HG02884 (cell line): ENCODE measurements at regions not wholly inside any gene's neighbourhood (a gene's known extent, or its start where the extent isn't known, plus 50 kb on each side); places are given as distances from the start of the nearest gene placed in this dataset.
A peak's percentile ranks its signal among the peaks of the same experiment; 100 is the strongest.

Experiments used
- ATAC-seq: cut with Tn5 transposase; IDR thresholded peaks from one replicate; pipeline ENCODE4 v1.9.1; 2021; ENCODE audit warnings: mild to moderate bottlenecking, moderate library complexity; ENCODE audit not compliant: unreplicated experiment

DNA sequence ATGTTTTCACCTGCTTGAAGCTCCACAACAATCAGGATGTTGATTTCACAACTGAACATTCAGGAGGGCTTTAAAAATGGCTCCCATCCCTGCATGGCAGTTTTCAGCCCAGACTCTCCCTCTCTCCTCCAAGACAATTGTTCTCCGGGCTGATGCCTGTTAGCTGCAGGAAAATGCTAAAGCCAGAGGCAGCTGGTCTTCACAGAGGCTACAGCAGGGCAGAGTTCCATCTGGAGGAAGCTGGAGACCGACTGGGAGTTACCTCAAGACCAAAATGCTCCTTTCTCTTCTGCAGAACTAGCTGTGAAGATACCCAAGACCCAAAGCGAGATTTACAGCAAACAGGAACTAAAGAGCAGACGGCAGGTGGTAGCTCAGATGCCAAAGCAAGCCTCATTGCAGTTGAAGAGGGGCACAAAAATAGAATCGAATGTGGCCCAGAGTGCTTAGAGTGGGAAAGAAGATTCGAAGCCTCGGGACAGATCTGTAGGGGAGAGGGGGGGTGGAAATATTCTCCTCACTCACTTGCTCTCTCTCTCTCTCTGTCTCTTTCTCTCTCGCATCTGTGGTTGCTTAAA, 423.6 kb downstream of the ZNF521 start:
- no peak for ATAC-seq

DNA sequence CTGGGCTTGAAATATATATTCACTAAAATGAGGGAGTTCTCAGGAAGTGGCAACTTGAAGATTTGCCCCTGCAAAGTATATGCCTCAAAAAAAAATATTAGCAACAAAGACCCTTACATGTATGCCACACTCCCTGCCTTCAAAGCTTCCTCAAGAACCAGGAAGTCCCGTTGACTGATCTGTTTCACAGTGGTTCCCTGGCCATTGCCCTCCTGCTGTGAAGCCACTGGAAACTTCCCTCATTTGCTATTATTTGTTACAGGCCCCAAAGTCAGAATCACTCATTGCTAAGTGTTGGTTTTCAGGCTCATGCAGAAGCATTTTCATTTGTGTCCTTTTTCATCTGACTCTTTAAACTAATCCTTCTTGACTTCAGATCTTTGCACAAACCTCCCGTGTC, 421.5 kb downstream of the ZNF521 start:
- no peak for ATAC-seq

DNA sequence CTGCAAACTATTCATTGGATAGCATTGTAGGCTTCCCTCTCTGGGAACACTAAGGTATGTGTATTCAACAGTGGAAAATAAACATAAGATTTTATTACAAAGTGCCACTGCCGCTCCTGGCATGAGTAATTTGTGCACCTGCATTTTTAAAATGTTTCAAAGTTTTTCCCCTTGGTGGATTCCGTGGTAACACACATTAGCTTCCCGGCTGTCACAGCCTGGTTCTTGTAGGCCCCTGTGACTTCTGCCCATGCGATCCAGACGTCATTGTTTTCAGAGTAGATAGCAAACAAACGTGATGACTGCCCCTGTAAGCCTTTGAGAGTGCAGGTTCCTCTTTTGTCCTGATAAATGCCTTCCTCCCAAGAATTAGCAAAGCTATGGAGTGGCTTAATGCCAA, 421.0 kb downstream of the ZNF521 start:
- no peak for ATAC-seq

DNA sequence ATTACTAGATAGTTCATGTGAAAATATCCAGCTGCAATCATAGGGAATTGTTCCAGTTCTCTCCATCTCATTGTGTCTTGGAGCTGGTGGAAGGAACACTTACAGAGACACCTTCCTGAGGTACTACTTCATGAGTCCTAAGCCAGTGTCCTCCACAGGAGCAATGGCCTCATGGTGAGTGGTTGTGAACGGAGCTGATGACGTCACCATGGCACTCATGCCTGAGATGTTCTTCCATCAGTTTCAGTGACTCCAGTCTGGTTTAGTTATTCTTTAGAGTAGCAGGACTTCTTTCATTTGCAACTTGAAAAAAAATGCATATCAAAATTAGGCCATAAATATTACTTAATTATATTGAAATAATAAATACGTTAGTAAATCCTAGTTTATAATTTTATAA, 418.6 kb downstream of the ZNF521 start:
- no peak for ATAC-seq

DNA sequence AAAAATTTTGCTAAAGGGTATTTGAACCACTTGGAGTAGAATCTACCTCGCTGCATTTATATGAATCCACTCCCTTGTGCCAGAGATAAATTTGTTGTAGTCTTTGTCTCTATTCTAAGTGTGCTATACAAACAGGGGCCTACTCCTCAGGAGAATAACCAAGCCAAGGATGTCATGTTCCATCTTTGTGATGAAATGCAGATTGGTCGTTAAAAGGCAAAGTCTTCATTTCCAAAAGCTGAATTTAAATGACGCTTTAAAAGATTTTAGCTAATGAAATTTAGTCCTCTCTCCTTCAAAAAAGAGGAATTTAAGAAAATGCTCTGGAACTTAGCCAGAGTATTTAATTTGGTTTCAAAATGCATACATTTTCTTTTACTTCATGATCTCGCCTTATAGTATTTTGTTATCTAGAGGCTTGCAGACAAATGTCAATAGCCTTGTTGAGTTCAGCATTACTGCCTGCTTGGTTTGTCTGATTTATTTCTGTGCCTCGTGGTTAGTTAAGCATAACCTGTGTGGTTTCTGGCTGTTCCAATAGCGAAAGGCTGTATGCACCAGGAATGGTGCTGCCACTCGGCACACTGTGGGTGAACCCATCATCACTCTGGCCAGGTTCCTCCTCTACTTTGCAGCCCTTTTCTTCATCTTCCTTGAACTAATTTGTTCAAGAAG, 417.6 kb downstream of the ZNF521 start:
- no peak for ATAC-seq

DNA sequence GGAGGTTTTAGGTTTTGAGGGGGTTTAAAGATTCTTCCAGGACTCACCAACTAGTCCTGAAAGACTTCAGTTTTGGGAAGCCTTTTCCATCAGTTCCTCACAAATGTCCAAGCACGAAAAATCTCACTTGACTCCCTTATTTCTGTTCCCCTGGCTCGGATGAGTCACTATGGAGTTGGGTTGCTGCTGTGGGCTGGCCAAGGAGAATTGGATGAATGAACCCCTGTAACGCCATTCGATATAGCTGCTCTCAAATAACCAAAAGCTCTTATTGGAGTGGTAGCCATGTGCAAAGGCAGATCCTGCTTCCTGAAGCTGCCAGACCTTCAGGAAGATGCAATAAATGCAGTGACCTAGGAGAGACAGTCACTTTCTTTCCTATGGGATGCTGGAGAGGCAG, 417.0 kb downstream of the ZNF521 start:
- ATAC-seq = no peak

DNA sequence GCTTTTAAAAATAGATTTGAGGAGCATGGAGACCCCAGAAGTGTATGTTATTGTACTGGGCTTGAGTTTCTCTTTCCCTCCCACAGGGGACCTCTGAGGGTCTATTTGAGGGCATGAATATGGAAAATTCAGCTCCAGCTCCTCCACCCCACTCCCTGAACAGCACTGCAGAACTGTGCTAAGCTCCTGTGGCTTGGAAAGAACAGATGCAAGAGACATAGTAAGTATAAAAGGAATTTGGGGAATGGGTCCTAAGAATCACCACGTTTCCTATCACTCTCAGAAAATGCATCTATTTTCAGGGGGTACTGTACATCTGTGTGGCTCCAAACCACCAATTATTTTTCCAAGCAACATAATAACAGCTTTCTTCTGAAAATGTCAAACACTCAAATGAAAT, 416.1 kb downstream of the ZNF521 start:
- no peak for ATAC-seq

DNA sequence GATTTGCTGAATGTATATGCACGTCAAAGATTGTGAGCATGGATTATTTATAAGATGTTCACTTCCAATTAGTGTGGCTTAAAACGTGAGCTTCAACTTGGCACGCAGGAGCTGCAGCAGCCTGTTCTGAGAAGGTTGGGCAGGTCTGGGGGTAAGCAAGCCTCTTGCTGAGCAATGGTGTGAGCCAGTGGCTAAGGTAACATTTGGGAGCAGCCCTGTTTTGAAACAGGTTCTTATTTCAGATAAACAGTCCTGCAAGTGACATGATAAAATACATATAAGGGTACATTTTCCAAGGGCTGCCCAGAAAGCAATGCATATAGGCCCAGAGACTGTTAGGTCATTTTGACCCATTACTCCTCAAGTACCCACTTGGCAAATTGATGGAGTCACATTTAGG, 415.3 kb downstream of the ZNF521 start:
- ATAC-seq = no peak

DNA sequence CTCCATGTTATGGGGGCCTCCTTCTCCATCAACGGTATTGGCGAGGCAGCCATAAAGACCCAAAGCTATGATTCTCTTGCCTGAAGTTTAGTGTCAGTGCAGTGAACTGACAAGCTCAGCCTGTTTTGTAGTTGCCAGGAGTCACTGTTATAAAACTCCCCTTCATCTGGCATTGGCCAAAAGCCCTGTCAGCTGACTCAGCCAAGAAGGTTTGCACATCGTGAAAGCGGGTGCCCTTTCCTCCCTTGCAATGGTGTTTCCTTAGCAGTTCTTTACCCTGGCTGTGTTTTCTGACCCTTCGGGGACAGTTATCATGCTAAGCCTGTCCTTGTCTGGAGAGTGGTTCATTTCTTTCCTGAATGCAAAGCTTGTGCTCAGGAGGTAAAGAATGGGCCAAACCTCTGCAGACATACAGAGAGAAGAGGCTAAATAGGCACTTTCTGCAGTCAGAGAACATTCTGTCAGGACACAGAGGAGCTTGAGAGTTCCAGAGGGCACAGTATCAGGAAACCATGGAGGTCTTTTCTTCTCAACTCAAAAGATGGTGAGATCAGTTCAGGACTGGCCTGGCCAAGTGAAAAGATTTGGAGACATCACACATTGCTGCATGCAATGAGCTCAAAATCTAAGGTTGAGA, 414.2 kb downstream of the ZNF521 start:
- ATAC-seq = no peak

DNA sequence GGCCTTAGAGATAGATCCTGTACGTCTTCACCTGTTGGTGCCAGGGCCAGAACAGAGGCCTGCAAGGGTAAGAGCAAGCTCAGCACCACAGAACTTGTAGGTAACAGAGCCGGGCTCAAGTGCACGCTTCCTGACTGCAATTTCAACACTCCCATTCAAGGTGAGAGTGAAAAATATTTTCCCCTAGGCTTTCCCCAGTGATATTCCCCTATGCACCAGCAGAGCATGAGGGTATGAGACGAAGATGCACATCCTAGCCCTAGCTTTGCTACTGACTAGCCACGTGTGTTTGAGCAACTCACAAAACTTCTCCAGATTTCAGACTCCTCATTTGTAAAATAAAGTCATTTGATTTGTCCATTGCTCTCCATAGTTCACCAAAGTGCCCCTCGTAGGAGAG, 411.6 kb downstream of the ZNF521 start:
- ATAC-seq = no peak

DNA sequence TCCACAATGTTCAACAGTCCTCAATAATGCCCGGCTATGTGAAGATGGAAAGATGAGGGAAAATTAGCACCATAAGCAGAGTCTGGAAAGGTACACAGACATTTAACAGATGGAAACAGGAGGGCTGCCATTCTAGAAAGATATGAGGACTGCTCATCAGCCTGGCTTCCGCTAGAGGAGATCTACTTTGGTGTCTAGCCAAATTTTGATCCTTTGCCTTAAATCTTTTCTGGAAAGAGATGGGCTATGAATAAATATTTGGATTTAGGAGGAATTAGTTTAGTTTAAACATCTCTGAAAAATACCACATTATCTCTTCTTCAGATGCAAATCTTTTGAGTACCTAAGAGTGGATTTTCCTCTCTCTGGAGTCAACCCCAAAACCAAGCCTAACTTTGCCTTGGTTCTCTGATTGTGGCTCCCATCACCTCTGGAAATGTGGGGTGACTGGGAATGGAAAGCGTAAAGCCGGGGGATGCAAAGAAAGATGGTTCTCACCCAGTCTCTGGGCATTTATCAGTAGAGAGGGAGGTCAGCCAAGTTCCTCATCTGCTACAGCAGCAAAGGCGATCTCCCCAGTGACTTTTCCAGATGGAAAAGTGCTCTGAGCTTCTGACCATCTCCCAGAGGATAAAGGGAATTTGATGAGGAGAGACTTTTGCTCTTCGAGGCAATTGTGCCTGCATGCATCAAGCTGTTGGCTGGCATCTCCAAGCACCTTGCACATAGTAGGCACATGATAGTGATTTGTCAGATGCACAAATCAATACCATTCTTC, 410.6 kb downstream of the ZNF521 start:
- no peak for ATAC-seq

DNA sequence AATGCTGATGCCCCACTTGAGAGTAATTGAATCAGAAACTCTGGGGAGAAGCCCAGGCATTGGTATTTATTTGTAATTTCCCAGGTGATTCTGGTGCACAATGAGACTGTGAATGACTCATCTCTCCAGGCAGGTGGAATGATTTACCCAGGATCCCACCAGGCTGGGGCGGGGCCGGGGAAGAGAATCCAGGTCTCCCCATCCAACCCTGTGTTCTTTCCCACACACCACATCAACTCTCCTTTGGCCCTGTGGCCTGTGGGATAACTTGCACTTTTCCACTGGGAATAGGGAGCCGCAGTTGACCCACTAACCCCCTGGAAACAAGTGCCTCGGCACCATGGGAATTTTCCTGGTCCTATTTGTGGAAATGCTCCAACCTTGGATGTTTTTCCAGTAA, 409.8 kb downstream of the ZNF521 start:
- ATAC-seq = no peak

DNA sequence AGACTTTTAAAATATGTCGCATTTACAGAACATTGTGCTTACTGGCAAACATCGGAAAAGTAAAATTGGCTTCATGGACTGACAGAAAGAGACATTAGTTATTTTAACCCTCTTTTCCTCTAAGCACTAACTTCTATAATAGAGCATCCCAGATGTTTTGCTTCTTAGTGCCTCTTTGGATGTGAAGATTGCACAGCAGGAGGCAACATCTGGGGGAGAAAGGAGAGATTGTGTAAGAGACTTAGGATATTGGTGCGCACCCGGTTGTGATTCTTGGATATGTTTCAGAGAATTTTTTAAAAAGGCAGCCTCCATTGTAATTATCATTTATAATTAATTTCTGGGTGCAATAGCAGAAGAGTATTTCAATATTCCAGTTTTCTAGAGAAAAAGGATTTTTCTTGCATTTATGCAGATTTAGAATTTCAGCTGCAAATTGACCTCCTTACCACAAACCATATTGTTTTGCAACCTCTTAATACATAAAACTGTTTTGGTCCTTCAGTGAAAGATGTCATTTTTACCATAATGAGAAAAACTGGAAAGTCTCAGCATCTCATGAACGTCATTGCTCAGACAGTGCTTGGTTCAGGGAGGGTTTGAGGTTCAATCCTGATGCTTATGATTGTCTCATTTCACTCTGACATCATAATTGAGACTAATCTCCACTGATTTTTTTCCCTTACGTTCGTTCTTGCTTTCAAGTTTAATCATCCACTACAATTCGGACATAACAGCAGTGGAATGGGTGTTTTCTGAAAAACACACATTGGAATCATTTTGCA, 404.3 kb downstream of the ZNF521 start:
- no peak for ATAC-seq

DNA sequence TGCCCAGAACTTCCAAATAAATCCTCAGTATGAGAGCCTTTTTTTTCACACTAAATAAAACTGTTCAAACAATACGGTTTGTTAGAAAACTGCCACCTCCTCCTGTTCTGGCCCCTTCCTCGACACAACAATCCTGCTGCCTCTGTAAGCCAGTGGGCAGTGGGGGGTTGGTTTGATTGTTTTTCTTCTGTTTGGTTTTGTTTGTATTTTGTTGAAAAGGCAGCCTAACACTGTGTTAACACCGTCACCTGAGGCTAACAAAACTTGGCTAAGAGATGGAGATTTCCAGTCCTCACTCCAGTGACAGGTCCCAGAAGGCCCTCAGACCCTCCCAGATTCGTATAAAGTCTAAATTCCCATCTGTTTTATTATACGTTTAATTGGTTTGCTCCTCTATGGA, 402.1 kb downstream of the ZNF521 start:
- ATAC-seq = no peak

DNA sequence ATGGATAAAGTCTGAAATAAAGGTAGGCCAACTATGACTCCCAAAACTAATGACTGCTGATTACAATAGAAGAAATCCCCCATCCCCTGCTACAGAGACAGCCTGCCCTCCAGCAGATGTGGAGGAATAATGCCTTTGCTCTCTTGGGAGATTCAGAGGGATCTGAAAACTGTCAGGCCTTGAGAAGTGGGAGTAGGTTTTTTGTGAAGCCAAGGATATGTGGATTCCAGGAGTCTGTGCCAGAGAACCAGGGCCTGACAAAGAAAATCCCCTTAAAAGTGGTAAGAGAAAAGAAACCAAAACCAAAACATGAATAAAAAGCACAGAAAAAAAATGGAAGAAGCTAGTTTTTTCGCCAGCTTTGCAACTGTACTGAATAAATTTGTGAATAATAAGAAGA, 397.6 kb downstream of the ZNF521 start:
- no peak for ATAC-seq

DNA sequence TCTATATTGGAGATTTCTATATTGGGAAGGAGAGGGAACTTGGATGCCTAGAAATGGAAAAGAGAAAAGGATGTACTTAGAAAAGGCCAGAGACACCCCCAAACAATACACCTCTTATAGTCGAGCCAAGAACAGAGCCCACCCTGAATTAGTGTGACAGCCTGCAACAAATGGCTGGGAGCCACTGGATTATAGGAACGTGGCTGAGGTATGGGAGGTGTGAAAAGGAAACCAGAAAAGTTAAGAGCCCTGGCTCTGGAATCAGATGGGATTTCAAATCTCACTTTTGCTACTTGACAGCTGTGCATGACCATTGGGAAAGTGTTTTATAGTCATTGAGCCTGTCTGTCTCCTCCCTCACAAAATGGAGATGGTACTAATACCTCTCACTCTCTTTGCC, 394.0 kb downstream of the ZNF521 start:
- ATAC-seq = no peak

DNA sequence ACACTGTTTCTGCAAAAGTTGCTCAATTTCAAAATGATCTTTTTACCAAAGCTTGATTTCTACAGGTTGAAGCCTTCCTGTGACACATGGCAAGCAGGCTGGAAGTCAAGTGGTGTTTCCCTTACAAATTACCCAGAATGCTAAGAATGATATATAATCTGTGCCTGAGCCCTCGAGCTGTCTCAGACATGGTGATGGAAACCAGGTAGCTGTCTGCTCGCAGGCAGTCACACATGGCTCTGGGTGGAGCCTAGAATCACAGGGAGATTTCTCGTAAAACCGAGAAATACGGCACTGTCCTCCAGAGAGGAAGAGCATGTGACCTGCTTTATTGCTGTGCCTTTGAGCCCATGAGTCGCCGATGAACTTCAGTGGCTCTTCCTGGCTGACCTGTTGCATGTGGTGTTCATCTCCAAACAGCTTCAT, 392.9 kb downstream of the ZNF521 start:
- ATAC-seq = no peak

DNA sequence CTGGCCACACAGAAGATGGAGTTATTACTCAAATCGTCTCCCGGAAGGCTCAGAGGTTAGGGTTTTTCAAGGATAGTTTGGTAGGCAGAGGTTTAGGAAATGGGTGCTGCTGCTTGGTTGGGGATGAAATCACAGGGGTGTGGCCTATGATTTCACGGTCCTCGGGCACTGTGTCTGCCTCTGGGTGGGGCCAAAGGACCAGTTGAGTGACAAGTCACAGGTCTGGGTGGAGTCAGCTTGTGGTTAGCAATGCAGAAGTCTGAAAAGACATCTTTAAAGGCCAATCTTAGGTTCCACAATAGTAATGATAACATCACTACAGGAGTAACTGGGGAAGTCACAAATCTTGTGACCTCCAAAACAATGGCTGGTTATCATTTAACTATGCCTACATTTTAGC, 387.8 kb downstream of the ZNF521 start:
- ATAC-seq = peak; percentile 87

DNA sequence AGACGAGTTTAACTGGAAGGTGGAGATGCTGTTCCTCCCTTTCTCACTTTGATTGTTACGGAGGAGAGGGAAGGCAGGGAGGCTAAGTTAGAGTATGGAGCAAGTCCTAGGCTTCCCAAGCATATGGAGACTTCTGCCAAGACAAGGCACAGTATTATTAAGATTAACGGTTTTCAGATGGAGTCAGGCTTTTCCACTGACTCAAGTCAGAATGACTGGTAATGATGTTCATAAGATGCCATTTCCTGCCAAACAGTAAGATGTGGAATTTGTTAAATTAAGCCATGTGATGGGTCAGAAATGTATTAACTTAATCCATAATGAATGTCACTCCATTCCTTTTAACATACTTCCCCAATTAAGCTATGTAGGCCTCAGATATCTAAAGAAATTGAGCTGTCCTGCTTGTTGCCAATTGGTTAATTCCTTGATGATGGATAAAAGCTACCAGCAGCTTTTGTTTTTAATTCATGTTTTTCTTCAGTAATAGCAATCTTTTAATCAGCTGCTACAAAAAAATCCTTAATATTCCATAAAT, 383.7 kb downstream of the ZNF521 start:
- no peak for ATAC-seq

DNA sequence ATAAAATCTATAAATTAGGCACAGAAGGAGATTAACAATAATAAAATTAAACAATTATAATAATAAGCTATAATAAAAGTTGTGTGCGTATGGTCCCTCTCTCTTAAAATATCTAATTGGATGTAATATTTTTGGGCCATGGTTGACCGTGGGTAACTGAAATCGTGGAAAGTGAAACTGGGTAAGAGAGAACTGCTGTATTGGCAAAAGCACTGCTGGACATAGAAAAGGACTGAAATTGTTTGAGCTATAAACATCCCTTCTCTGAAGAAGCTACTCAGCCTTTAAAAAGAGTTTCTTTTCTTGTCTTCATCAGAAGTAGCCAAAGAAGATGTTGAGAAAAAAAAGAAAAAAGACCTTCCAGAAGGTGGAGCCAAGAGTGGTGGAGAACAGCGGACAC, 379.4 kb downstream of the ZNF521 start:
- ATAC-seq = no peak

DNA sequence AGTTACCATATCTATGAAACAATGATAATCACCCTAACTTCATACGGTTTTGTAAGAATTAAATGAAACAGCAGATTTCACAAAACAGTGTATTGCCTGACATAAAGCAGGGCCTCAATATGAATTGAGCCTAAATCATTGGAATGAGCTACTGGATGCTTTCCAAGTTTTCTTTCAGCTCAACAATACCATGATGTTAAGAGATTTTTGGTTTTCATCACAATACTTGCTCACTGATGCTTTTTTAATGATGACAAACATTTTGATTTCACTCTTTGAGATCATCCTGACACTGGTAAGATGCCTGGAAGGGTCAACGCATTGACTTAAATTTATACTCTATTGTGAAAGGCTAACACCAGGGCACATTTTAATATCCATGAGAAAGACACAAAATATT, 377.5 kb downstream of the ZNF521 start:
- no peak for ATAC-seq
